ENCODE measurements at regions not wholly inside any gene's neighbourhood (a gene's known extent, or its start where the extent isn't known, plus 50 kb on each side); places are given as distances from the start of the nearest gene placed in this dataset.

GRCh38 chr12:62130402-62130801, 129.8 kb upstream of the USP15 start:
- no peaks in the 10 kb centered on the region for H3K9me3 ChIP-seq (ENCODE audit: control insufficient read depth in 1 of 2, insufficient read depth in 1 of 2, low read length in 2 of 2)
- no peak overlapping the region for H3K27ac ChIP-seq (ENCODE audit: low read depth in 1 of 2, low read length in 2 of 2)
- DNase-seq (no peak), ATAC-seq (ENCODE audit: poor library complexity) (no peak)
- H3K36me3 ChIP-seq (ENCODE audit: insufficient read depth, low read length): no peaks in the 10 kb centered on the region
- H3K4me1 Mint-ChIP-seq (ENCODE audit: low read depth): no peaks in the 10 kb centered on the region
- no peaks in the 10 kb centered on the region for H3K9me3 Mint-ChIP-seq
- no peak for TF ChIP-seq CTCF (IDR thresholded peaks at IDR 0.05)
- H3K4me3 ChIP-seq (ENCODE audit: low read length): no peak overlapping the region
- H3K36me3 Mint-ChIP-seq (ENCODE audit: low read depth): no peaks in the 10 kb centered on the region
- H3K4me1 ChIP-seq (ENCODE audit: insufficient read depth, low read length): no peaks in the 10 kb centered on the region
- H3K27me3 Mint-ChIP-seq: no peaks in the 10 kb centered on the region
- no peaks in the 10 kb centered on the region for H3K27me3 ChIP-seq (ENCODE audit: control insufficient read depth in 1 of 2, insufficient read depth in 2 of 2, low read length in 2 of 2)
- H3K27ac Mint-ChIP-seq: no peak overlapping the region
- intact Hi-C loops (cut with DNase I, micrococcal nuclease): no loop called here
- no peak overlapping the region for H3K4me3 Mint-ChIP-seq
- ChIA-PET CTCF (no interaction called here), POLR2A (no interaction called here)

- Histone ChIP-seq H3K27me3 (ENCODE audit: control insufficient read depth in 1 of 2, insufficient read depth in 2 of 2, low read length in 2 of 2) (no peaks in the 10 kb centered on the region), H3K36me3 (ENCODE audit: insufficient read depth, low read length) (no peaks in the 10 kb centered on the region), H3K9me3 (ENCODE audit: control insufficient read depth in 1 of 2, insufficient read depth in 1 of 2, low read length in 2 of 2) (no peaks in the 10 kb centered on the region), H3K4me1 (ENCODE audit: insufficient read depth, low read length) (no peaks in the 10 kb centered on the region), H3K4me3 (ENCODE audit: low read length) (no peak overlapping the region), H3K27ac (ENCODE audit: low read depth in 1 of 2, low read length in 2 of 2) (no peak overlapping the region)
- no peak for TF ChIP-seq CTCF (IDR thresholded peaks at IDR 0.05)
- intact Hi-C loops (cut with DNase I, micrococcal nuclease): no loop called here
- H3K27ac Mint-ChIP-seq: no peak overlapping the region
- H3K36me3 Mint-ChIP-seq (ENCODE audit: low read depth): no peaks in the 10 kb centered on the region
- no peak for ATAC-seq (ENCODE audit: poor library complexity)
- no peaks in the 10 kb centered on the region for H3K4me1 Mint-ChIP-seq (ENCODE audit: low read depth)
- H3K27me3 Mint-ChIP-seq: no peaks in the 10 kb centered on the region
- no peak for DNase-seq
- H3K4me3 Mint-ChIP-seq: no peak overlapping the region
- no peaks in the 10 kb centered on the region for H3K9me3 Mint-ChIP-seq
- CTCF ChIA-PET: no interaction called here
- POLR2A ChIA-PET: no interaction called here
Observed at GRCh38 chr12:62130834-62131552, 129.2 kb upstream of the USP15 start.

GRCh38 chr12:62133440-62133839, 126.8 kb upstream of the USP15 start:
- Histone ChIP-seq H3K9me3 (ENCODE audit: control insufficient read depth in 1 of 2, insufficient read depth in 1 of 2, low read length in 2 of 2) (no peaks in the 10 kb centered on the region), H3K27ac (ENCODE audit: low read depth in 1 of 2, low read length in 2 of 2) (no peak overlapping the region), H3K4me3 (ENCODE audit: low read length) (no peak overlapping the region), H3K4me1 (ENCODE audit: insufficient read depth, low read length) (no peaks in the 10 kb centered on the region), H3K36me3 (ENCODE audit: insufficient read depth, low read length) (no peaks in the 10 kb centered on the region), H3K27me3 (ENCODE audit: control insufficient read depth in 1 of 2, insufficient read depth in 2 of 2, low read length in 2 of 2) (no peaks in the 10 kb centered on the region)
- ATAC-seq (ENCODE audit: poor library complexity) (no peak), DNase-seq (no peak)
- no peak overlapping the region for H3K4me3 Mint-ChIP-seq
- intact Hi-C loops (cut with DNase I, micrococcal nuclease): no loop called here
- H3K4me1 Mint-ChIP-seq (ENCODE audit: low read depth): no peaks in the 10 kb centered on the region
- CTCF ChIA-PET: no interaction called here
- no peaks in the 10 kb centered on the region for H3K9me3 Mint-ChIP-seq
- H3K36me3 Mint-ChIP-seq (ENCODE audit: low read depth): no peaks in the 10 kb centered on the region
- no peaks in the 10 kb centered on the region for H3K27me3 Mint-ChIP-seq
- H3K27ac Mint-ChIP-seq: no peak overlapping the region
- POLR2A ChIA-PET: no interaction called here
- TF ChIP-seq CTCF (IDR thresholded peaks at IDR 0.05): no peak
